GM23338 (cell line): ENCODE measurements at regions not wholly inside any gene's neighbourhood (a gene's known extent, or its start where the extent isn't known, plus 50 kb on each side); places are given as distances from the start of the nearest gene placed in this dataset.

Experiments used
- ATAC-seq: fragments of 200-7000 bp; cut with Tn5 transposase; 3 replicates; pipeline ENCODE4 v1.9.1; 2020
- DNase-seq: peaks from one replicate; pipeline ENCODE4 v3.0.0-alpha.2; 2015; ENCODE audit warnings: low spot score
- H2AFZ ChIP-seq: fragments of 200-600 bp; sonication (generic); 2 replicates; pipeline ENCODE4 v1.8.0; 2016; ENCODE audit warnings: antibody characterized with exemption, mild to moderate bottlenecking, moderate library complexity
- H3F3A ChIP-seq: fragments of 200-600 bp; sonication (generic); replicated peaks from 2 replicates; pipeline ENCODE4 v1.8.0; 2017; ENCODE audit warnings: antibody characterized with exemption, mixed run types, low read depth
- H3K27ac ChIP-seq: fragments of 200-600 bp; sonication (generic); 2 replicates; pipeline ENCODE4 v1.6.1; 2016; ENCODE audit warnings: low read depth
- H3K27me3 ChIP-seq: fragments of 200-600 bp; sonication (generic); 2 replicates; pipeline ENCODE4 v1.8.0; 2016; ENCODE audit warnings: mild to moderate bottlenecking, mixed run types, moderate library complexity; ENCODE audit not compliant: insufficient read depth
- H3K36me3 ChIP-seq: fragments of 200-600 bp; sonication (generic); 2 replicates; pipeline ENCODE4 v1.8.0; 2016; ENCODE audit warnings: mild to moderate bottlenecking; ENCODE audit not compliant: insufficient read depth
- H3K4me1 ChIP-seq: fragments of 200-600 bp; sonication (generic); 2 replicates; pipeline ENCODE4 v1.8.0; 2016; ENCODE audit warnings: mild to moderate bottlenecking, moderate library complexity; ENCODE audit not compliant: insufficient read depth
- H3K4me2 ChIP-seq: fragments of 200-600 bp; sonication (generic); 2 replicates; pipeline ENCODE4 v1.7.1; 2017; ENCODE audit warnings: mixed run types
- H3K4me3 ChIP-seq: fragments of 200-600 bp; sonication (generic); 2 replicates; pipeline ENCODE4 v1.6.1; 2016; ENCODE audit warnings: mixed run types
- H3K79me2 ChIP-seq: fragments of 200-600 bp; sonication (generic); replicated peaks from 2 replicates; pipeline ENCODE4 v1.8.0; 2017; ENCODE audit warnings: mild to moderate bottlenecking; ENCODE audit not compliant: insufficient read depth
- H3K9me2 ChIP-seq: fragments of 200-600 bp; sonication (generic); 2 replicates; pipeline ENCODE4 v1.8.0; 2017; ENCODE audit not compliant: insufficient read depth
- H4K20me1 ChIP-seq: fragments of 200-600 bp; sonication (generic); replicated peaks from 2 replicates; pipeline ENCODE4 v1.8.0; 2017; ENCODE audit warnings: mild to moderate bottlenecking; ENCODE audit not compliant: insufficient read depth
- H3K27ac Mint-ChIP-seq: 2 replicates; pipeline ENCODE4 v1.8.0; 2020; ENCODE audit warnings: inconsistent platforms, mild to moderate bottlenecking, moderate library complexity, mixed read lengths
- H3K27me3 Mint-ChIP-seq: 3 replicates; pipeline ENCODE4 v1.8.0; 2022; ENCODE audit warnings: low read depth, mild to moderate bottlenecking, moderate library complexity, mixed read lengths, inconsistent platforms; ENCODE audit not compliant: insufficient read depth, poor library complexity
- H3K36me3 Mint-ChIP-seq: 3 replicates; pipeline ENCODE4 v1.8.0; 2021; ENCODE audit warnings: low read depth, mild to moderate bottlenecking, inconsistent platforms, moderate library complexity, mixed read lengths
- H3K4me1 Mint-ChIP-seq: 3 replicates; pipeline ENCODE4 v1.8.0; 2020; ENCODE audit warnings: mild to moderate bottlenecking, inconsistent platforms, mixed read lengths
- H3K4me3 Mint-ChIP-seq: 3 replicates; pipeline ENCODE4 v1.8.0; 2021; ENCODE audit warnings: moderate library complexity, mild to moderate bottlenecking, inconsistent platforms, mixed read lengths
- H3K9me3 Mint-ChIP-seq: 3 replicates; pipeline ENCODE4 v1.8.0; 2020; ENCODE audit warnings: moderate library complexity, mild to moderate bottlenecking, inconsistent platforms, mixed read lengths
- CREB1 ChIP-seq: fragments of 250-450 bp; sonication (Bioruptor Pico); IDR thresholded peaks from 2 replicates; pipeline ENCODE4 v1.5.0; 2020; ENCODE audit warnings: low read depth, mild to moderate bottlenecking, moderate library complexity
- EZH2 ChIP-seq: fragments of 200-600 bp; sonication (generic); IDR thresholded peaks from one replicate; pipeline ENCODE4 v1.8.0; 2017; ENCODE audit warnings: antibody characterized with exemption, mild to moderate bottlenecking, low read depth; ENCODE audit not compliant: unreplicated experiment
- JUNB ChIP-seq: IDR thresholded peaks from one replicate; pipeline ENCODE4 v1.6.1; 2016; ENCODE audit warnings: antibody characterized with exemption; ENCODE audit not compliant: unreplicated experiment
- NANOG ChIP-seq: IDR thresholded peaks from 2 replicates; pipeline ENCODE4 v1.6.1; 2016; ENCODE audit warnings: antibody characterized with exemption, borderline replicate concordance
- POLR2AphosphoS5 ChIP-seq: IDR thresholded peaks from 2 replicates; pipeline ENCODE4 v1.6.1; 2016; ENCODE audit warnings: antibody characterized with exemption, low read depth
- REST ChIP-seq: IDR thresholded peaks from one replicate; pipeline ENCODE4 v1.6.1; 2018; ENCODE audit warnings: antibody characterized with exemption; ENCODE audit not compliant: unreplicated experiment
- STAT1 ChIP-seq: IDR thresholded peaks from one replicate; pipeline ENCODE4 v1.6.1; 2016; ENCODE audit warnings: antibody characterized with exemption; ENCODE audit not compliant: unreplicated experiment
- ZNF114 ChIP-seq: fragments of 250-450 bp; sonication (Bioruptor Pico); IDR thresholded peaks from 2 replicates; pipeline ENCODE4 v1.5.0; 2020; ENCODE audit warnings: mild to moderate bottlenecking, moderate library complexity
- ZNF331 ChIP-seq: fragments of 250-450 bp; sonication (Bioruptor Pico); IDR thresholded peaks from 2 replicates; pipeline ENCODE4 v1.5.0; 2020; ENCODE audit warnings: low read depth, mild to moderate bottlenecking, moderate library complexity

DNA sequence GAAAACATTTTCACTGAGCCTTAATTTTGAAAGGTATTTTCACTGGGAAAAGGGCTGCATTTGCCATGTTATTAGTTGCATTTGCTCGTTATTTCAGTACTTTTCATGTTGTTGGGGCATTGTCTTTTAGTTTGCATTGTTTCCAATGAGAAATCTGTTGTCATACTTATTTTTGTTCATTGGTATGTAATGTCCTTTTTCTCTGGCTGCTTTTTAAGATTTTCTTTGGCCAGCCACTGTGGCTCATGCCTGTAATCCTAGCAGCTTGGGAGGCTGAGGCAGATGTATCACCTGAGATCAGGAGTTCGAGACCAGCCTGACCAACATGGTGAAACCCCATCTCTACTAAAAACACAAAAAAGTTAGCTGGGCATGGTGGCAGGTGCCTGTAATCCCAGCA is 379.9 kb downstream of the SAMD5 start:
- no peak overlapping the region for H3K4me3 Mint-ChIP-seq
- no peaks in the 10 kb centered on the region for H3K36me3 Mint-ChIP-seq
- H3K36me3 ChIP-seq: no peaks in the 10 kb centered on the region
- no peak overlapping the region for H2AFZ ChIP-seq
- no peak overlapping the region for H3K4me2 ChIP-seq
- no peaks in the 10 kb centered on the region for H3K4me1 ChIP-seq
- ATAC-seq (no peak), DNase-seq (no peak)
- H3K27me3 ChIP-seq: no peaks in the 10 kb centered on the region
- H4K20me1 ChIP-seq: no peaks in the 10 kb centered on the region
- H3F3A ChIP-seq: no peaks in the 10 kb centered on the region
- H3K9me3 Mint-ChIP-seq: peaks cover 3% of the 10 kb centered on the region; the same call in 1 of the 3 replicates
- no peaks in the 10 kb centered on the region for H3K9me2 ChIP-seq
- peaks cover 1% of the 10 kb centered on the region for H3K27me3 Mint-ChIP-seq
- H3K4me1 Mint-ChIP-seq: no peaks in the 10 kb centered on the region
- no peak overlapping the region for H3K4me3 ChIP-seq
- TF ChIP-seq STAT1 (no peak), REST (no peak), ZNF331 (CRISPR knock-in tag) (no peak), NANOG (no peak), EZH2 (no peak)
- no peak overlapping the region for H3K27ac Mint-ChIP-seq
- no peak overlapping the region for H3K27ac ChIP-seq
- H3K79me2 ChIP-seq: no peaks in the 10 kb centered on the region

DNA sequence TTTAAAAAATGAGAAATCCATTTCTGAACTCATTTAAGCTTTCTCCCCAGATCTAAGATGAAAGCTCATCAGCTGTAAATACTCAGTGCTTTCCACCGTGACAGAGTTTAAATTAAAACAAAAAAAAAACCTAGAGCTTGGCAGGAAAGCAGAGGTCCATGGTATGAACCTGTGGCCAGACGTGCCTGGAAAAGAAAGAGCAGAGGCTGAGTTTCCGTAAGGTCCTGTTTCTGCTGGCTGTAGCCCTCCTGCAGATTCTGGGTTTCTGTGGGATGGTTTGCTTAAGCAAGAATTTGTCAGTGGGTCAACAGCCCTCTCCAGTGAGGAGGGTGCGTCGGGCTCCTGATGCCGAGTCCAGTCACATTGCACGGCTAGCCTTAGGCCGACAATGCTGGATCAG is 383.2 kb downstream of the SAMD5 start:
- Mint-ChIP-seq H3K27me3 (peaks cover 1% of the 10 kb centered on the region), H3K36me3 (no peaks in the 10 kb centered on the region)
- H2AFZ ChIP-seq: peak overlapping the region; percentile 52; the same call in 1 of the 2 replicates
- TF ChIP-seq POLR2AphosphoS5: no peak
- TF ChIP-seq CREB1: no peak
- TF ChIP-seq REST: no peak
- no peak for TF ChIP-seq ZNF114 (CRISPR knock-in tag)
- no peak for TF ChIP-seq JUNB
- TF ChIP-seq EZH2: no peak

More for the DNA sequence above, 383.2 kb downstream of the SAMD5 start:
- H3K27me3 ChIP-seq: no peaks in the 10 kb centered on the region
- Mint-ChIP-seq H3K27ac (no peak overlapping the region), H3K4me3 (no peak overlapping the region), H3K4me1 (no peaks in the 10 kb centered on the region), H3K9me3 (peaks cover 3% of the 10 kb centered on the region; the same call in 1 of the 3 replicates)
- no peaks in the 10 kb centered on the region for H3K36me3 ChIP-seq
- ATAC-seq (no peak; the same call in 2 of the 3 replicates), DNase-seq (no peak)
- no peaks in the 10 kb centered on the region for H4K20me1 ChIP-seq
- no peak overlapping the region for H3K4me2 ChIP-seq
- H3K27ac ChIP-seq: no peak overlapping the region
- H3K79me2 ChIP-seq: no peaks in the 10 kb centered on the region
- H3K4me1 ChIP-seq: no peaks in the 10 kb centered on the region
- H3F3A ChIP-seq: no peaks in the 10 kb centered on the region
- H3K4me3 ChIP-seq: no peak overlapping the region
- H3K9me2 ChIP-seq: no peaks in the 10 kb centered on the region
